HFF-Myc (cell line): ENCODE measurements at regions not wholly inside any gene's neighbourhood (a gene's known extent, or its start where the extent isn't known, plus 50 kb on each side); places are given as distances from the start of the nearest gene placed in this dataset.

Experiments used
- DNase-seq: peaks from one replicate; pipeline ENCODE4 v3.0.0-alpha.2; 2011; ENCODE audit warnings: low read depth; ENCODE audit errors: extremely low read depth
- H3K4me3 ChIP-seq: replicated peaks from 2 replicates; pipeline ENCODE4 v1.5.1; 2011; ENCODE audit warnings: low read depth, mild to moderate bottlenecking, control low read depth, low read length
- CTCF ChIP-seq: IDR thresholded peaks from 2 replicates; pipeline ENCODE4 v1.5.1; 2012; ENCODE audit warnings: mild to moderate bottlenecking, low read depth, low read length, control low read depth; ENCODE audit errors: missing control alignments

GRCh38 chr2:13121096-13121495, 404.4 kb downstream of the TRIB2 start:
- TF ChIP-seq CTCF: no peak
- H3K4me3 ChIP-seq: no peak overlapping the region
- DNase-seq: no peak

GRCh38 chr2:13128139-13128538, 411.4 kb downstream of the TRIB2 start:
- no peak for TF ChIP-seq CTCF
- DNase-seq: no peak
- H3K4me3 ChIP-seq: no peak overlapping the region

GRCh38 chr2:13135369-13135768, 418.6 kb downstream of the TRIB2 start:
- no peak overlapping the region for H3K4me3 ChIP-seq
- TF ChIP-seq CTCF: no peak
- DNase-seq: no peak

GRCh38 chr2:13135856-13136255, 419.1 kb downstream of the TRIB2 start:
- no peak for DNase-seq
- H3K4me3 ChIP-seq: no peak overlapping the region
- no peak for TF ChIP-seq CTCF

- no peak for DNase-seq
- H3K4me3 ChIP-seq: no peak overlapping the region
- TF ChIP-seq CTCF: no peak
Observed at GRCh38 chr2:13137679-13138078, 420.9 kb downstream of the TRIB2 start.

GRCh38 chr2:13141315-13141714, 424.6 kb downstream of the TRIB2 start:
- TF ChIP-seq CTCF: no peak
- no peak for DNase-seq
- no peak overlapping the region for H3K4me3 ChIP-seq

GRCh38 chr2:13143451-13143850, 426.7 kb downstream of the TRIB2 start:
- no peak for TF ChIP-seq CTCF
- no peak overlapping the region for H3K4me3 ChIP-seq
- DNase-seq: no peak
